ENCODE measurements at regions not wholly inside any gene's neighbourhood (a gene's known extent, or its start where the extent isn't known, plus 50 kb on each side); places are given as distances from the start of the nearest gene placed in this dataset.
A peak's percentile ranks its signal among the peaks of the same experiment; 100 is the strongest.

- TF ChIP-seq CTCF (IDR thresholded peaks at IDR 0.05), result peak in 1 of 3 experiments; percentile 20
- TF ChIP-seq POLR2A (IDR thresholded peaks at IDR 0.05), result no peak
- intact Hi-C loops (cut with DNase I; ENCODE audit: low total_unique reads), result no loop called here
- Histone ChIP-seq H3K27me3 (no peaks in the 10 kb centered on the region), H3K4me1 (peaks cover 3% of the 10 kb centered on the region), H3K27ac (no peak overlapping the region), H3K36me3 (ENCODE audit: low read depth, missing control alignments) (no peaks in the 10 kb centered on the region), H3K4me3 (no peak overlapping the region), H3K9me3 (no peaks in the 10 kb centered on the region)
- no peak for DNase-seq
- WGBS, 2 donors, result 86 to 87% methylated on average over 3 of the region's 3 CpGs
Measured at GRCh38 chr11:34790620-34791019, 125.6 kb downstream of the APIP start.

GRCh38 chr11:34789196-34789834 lies 126.9 kb downstream of the APIP start:
- DNase-seq, result no peak
- 69 to 86% methylated on average over 4 of the region's 4 CpGs for WGBS, 2 donors
- no peaks in the 10 kb centered on the region for H3K9me3 ChIP-seq
- intact Hi-C loops (cut with DNase I; ENCODE audit: low total_unique reads), result no loop called here
- no peaks in the 10 kb centered on the region for H3K36me3 ChIP-seq (ENCODE audit: low read depth, missing control alignments)
- H3K4me1 ChIP-seq, result peaks cover 3% of the 10 kb centered on the region
- no peaks in the 10 kb centered on the region for H3K27me3 ChIP-seq
- H3K4me3 ChIP-seq, result no peak overlapping the region
- no peak for TF ChIP-seq CTCF (IDR thresholded peaks at IDR 0.05)
- no peak for TF ChIP-seq POLR2A (IDR thresholded peaks at IDR 0.05)
- no peak overlapping the region for H3K27ac ChIP-seq

- TF ChIP-seq POLR2A (IDR thresholded peaks at IDR 0.05) (no peak), CTCF (IDR thresholded peaks at IDR 0.05) (no peak)
- intact Hi-C loops (cut with DNase I; ENCODE audit: low total_unique reads), result no loop called here
- WGBS, 2 donors, result 98 to 100% methylated on average over 2 of the region's 2 CpGs
Measured at GRCh38 chr11:34788642-34789041, 127.5 kb downstream of the APIP start.

GRCh38 chr11:34787895-34788294 lies 128.3 kb downstream of the APIP start:
- no peak for DNase-seq
- H3K4me3 ChIP-seq, result no peak overlapping the region
- H3K27me3 ChIP-seq, result no peaks in the 10 kb centered on the region
- intact Hi-C loops (cut with DNase I; ENCODE audit: low total_unique reads), result no loop called here
- no peaks in the 10 kb centered on the region for H3K36me3 ChIP-seq (ENCODE audit: low read depth, missing control alignments)
- TF ChIP-seq CTCF (IDR thresholded peaks at IDR 0.05), result no peak
- TF ChIP-seq POLR2A (IDR thresholded peaks at IDR 0.05), result no peak
- no peaks in the 10 kb centered on the region for H3K9me3 ChIP-seq
- no peaks in the 10 kb centered on the region for H3K4me1 ChIP-seq
- no peak overlapping the region for H3K27ac ChIP-seq
- 86 to 95% methylated on average over 1 of the region's 1 CpG for WGBS, 2 donors

More at GRCh38 chr11:34788642-34789041, 127.5 kb downstream of the APIP start:
- no peaks in the 10 kb centered on the region for H3K27me3 ChIP-seq
- no peaks in the 10 kb centered on the region for H3K9me3 ChIP-seq
- H3K36me3 ChIP-seq (ENCODE audit: low read depth, missing control alignments), result no peaks in the 10 kb centered on the region
- no peak overlapping the region for H3K4me3 ChIP-seq
- DNase-seq, result no peak
- peaks cover 2% of the 10 kb centered on the region for H3K4me1 ChIP-seq
- no peak overlapping the region for H3K27ac ChIP-seq

GRCh38 chr11:34787348-34787747 lies 128.8 kb downstream of the APIP start:
- Histone ChIP-seq H3K9me3 (no peaks in the 10 kb centered on the region), H3K27me3 (no peaks in the 10 kb centered on the region), H3K27ac (no peak overlapping the region), H3K4me1 (no peaks in the 10 kb centered on the region), H3K36me3 (ENCODE audit: low read depth, missing control alignments) (no peaks in the 10 kb centered on the region), H3K4me3 (no peak overlapping the region)
- 73 to 79% methylated on average over 1 of the region's 1 CpG for WGBS, 2 donors
- DNase-seq, result no peak
- TF ChIP-seq POLR2A (IDR thresholded peaks at IDR 0.05) (no peak), CTCF (IDR thresholded peaks at IDR 0.05) (no peak)
- intact Hi-C loops (cut with DNase I; ENCODE audit: low total_unique reads), result no loop called here

Measured in testis (tissue), 2 donors.